ENCODE measurements at regions not wholly inside any gene's neighbourhood (a gene's known extent, or its start where the extent isn't known, plus 50 kb on each side); places are given as distances from the start of the nearest gene placed in this dataset.

- TF ChIP-seq, protein P1, sequence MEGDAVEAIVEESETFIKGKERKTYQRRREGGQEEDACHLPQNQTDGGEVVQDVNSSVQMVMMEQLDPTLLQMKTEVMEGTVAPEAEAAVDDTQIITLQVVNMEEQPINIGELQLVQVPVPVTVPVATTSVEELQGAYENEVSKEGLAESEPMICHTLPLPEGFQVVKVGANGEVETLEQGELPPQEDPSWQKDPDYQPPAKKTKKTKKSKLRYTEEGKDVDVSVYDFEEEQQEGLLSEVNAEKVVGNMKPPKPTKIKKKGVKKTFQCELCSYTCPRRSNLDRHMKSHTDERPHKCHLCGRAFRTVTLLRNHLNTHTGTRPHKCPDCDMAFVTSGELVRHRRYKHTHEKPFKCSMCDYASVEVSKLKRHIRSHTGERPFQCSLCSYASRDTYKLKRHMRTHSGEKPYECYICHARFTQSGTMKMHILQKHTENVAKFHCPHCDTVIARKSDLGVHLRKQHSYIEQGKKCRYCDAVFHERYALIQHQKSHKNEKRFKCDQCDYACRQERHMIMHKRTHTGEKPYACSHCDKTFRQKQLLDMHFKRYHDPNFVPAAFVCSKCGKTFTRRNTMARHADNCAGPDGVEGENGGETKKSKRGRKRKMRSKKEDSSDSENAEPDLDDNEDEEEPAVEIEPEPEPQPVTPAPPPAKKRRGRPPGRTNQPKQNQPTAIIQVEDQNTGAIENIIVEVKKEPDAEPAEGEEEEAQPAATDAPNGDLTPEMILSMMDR (conservative IDR thresholded peaks at IDR 0.05 in 1 of 2, IDR thresholded peaks at IDR 0.05 in 1 of 2; ENCODE audit: extremely low read depth in 1 of 2, insufficient read depth in 1 of 2, low read depth in 1 of 2, low read length in 2 of 2) = no peak
- TF ChIP-seq EZH2 (IDR thresholded peaks at IDR 0.05; ENCODE audit: borderline replicate concordance, low read length) = no peak
Measured at GRCh38 chr10:129273860-129274259, 193.2 kb upstream of the MGMT start.

All from mammary epithelial cell (primary cell).